HG03342 (cell line): ENCODE measurements at regions not wholly inside any gene's neighbourhood (a gene's known extent, or its start where the extent isn't known, plus 50 kb on each side); places are given as distances from the start of the nearest gene placed in this dataset.
"Not testable (repeated sequence)": the region's sequence is repeated elsewhere in the genome, so short reads cannot be mapped to it uniquely, and the experiment has no call there.

Experiments
- ATAC-seq: cut with Tn5 transposase; IDR thresholded peaks from one replicate; pipeline ENCODE4 v1.9.1; 2021; ENCODE audit warnings: mild to moderate bottlenecking, moderate library complexity; ENCODE audit not compliant: unreplicated experiment

- ATAC-seq = no peak
Measured at GRCh38 chr4:30543057-30543456, 177.1 kb upstream of the PCDH7 start.

- no peak for ATAC-seq
Measured at GRCh38 chr4:30553151-30553550, 167.0 kb upstream of the PCDH7 start.

GRCh38 chr4:30553706-30554105 lies 166.5 kb upstream of the PCDH7 start:
- no peak for ATAC-seq

- ATAC-seq = no peak
Measured at GRCh38 chr4:30555775-30556174, 164.4 kb upstream of the PCDH7 start.

DNA sequence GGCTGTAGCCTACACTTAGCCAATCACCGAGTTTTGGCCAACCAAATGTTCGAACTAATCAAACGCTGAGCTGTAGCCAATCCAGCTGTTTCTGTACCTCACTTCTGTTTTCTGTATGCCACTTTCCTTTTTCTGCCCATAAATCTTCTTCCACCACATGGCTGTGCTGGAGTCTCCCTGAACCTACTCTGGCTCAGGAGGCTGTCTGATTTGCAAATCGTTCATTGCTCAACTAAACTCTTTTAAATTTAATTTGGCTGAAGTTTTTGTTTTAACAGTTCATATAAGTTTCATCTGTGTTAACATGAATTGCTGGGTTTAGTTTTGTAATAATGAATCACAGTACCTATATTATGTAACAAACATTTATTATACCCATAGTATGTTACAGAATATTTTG lies 160.7 kb upstream of the PCDH7 start:
- no peak for ATAC-seq

- ATAC-seq = no peak
Measured at GRCh38 chr4:30586850-30587249, 133.3 kb upstream of the PCDH7 start.

DNA sequence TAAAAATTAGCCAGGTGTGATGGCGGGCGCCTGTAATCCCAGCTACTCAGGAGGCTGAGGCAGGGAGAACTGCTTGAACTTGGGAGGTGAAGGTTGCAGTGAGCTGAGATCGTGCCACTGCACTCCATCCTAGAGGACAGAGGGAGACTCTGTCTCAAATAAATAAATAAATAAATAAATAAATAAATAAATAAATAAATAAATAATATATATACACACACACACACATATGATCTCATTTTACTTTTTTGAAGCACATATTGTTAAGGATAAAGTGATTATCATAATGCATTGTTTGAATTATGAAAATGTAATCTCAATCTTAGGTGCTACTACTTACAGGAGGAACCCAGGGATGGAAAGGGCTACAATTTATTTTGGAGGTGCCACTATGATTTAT lies 130.5 kb upstream of the PCDH7 start:
- not testable (repeated sequence) for ATAC-seq

GRCh38 chr4:30600246-30601017 lies 119.7 kb upstream of the PCDH7 start:
- ATAC-seq = no peak

DNA sequence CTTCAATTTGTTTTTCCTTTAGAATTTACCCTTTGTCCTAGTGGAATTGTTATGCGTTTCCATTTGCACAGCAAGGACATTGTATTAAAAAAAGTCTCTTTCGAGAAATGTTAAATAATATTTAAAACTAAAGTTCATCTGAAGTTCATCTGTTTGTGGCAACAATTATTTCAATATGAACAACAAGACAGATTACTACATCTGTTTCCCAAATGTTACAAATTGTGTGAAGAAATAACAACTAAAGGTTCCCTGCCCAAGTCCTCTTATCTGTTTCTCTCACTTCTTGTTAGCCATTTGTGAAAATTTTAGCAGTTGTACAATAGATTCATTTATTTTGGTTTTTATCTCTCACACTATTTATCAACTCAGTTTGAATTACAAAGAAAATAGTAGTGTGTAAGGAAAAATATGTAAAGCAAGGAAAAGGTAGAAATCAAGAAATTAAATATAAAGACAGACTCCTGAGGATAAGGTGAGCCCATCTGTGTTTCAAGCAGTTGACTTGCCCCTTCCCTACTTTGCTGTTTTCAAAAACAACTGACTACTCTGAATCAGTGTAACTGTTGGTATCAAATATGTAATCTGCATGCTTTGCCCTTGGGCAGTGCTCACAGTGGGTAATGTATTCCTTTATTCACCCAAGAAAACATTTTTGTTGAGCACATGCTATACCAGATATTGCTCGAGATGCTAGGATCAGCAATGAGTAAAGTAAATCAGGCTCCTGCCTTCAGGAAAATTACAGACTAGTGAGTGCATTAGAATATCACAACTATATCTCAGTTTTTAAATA lies 118.9 kb upstream of the PCDH7 start:
- ATAC-seq = no peak

DNA sequence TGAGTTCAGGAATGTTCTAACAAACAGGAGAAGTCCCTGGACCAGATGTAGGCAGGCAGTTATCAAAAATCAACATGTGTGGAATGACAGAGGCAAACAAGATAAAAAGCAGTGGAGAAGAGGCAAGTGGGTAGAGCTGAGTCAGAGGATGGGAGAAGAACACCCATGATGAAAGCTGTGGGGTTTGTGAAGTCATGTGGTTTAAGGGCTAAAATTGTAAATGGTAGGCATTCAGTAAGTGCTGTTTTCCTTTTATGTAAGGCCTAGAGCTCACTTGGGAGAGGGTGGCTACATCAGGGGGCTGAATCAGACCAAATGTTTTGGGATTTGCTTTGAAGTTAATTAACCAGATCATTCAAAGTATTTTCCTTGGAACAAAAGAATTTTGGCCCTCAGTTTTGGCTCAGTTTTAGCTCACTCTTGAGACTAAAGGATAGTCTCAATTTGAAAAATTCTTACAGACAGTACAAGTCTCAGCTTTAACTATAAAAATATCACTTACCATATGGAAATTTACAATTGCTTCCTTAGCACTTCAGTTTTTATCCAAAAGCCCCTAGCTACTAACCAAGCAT lies 114.5 kb upstream of the PCDH7 start:
- no peak for ATAC-seq

- no peak for ATAC-seq
Measured at GRCh38 chr4:30610361-30610760, 109.8 kb upstream of the PCDH7 start.

- ATAC-seq = no peak
Measured at GRCh38 chr4:30614771-30615170, 105.4 kb upstream of the PCDH7 start.

GRCh38 chr4:30616942-30617646 lies 103.1 kb upstream of the PCDH7 start:
- ATAC-seq = no peak

GRCh38 chr4:30617836-30618235 lies 102.3 kb upstream of the PCDH7 start:
- no peak for ATAC-seq

DNA sequence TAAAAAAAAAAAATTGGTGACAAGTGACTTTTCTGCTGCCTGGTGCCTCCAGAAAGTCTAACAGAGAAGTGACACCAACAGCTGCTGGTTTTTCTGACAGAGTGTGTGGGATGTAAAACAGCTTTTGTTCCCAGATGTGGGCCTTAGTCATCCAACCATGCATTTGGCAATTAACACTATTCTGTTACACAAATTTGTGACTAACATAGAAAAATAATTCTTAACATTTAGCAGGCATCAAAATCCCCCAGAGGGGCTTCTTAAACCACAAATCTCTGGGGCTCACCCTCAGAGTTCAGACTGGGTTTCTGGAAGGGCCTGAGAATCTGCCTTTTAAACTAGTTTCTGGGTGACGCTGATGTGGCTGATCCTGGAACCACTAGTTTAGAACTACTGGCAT lies 100.5 kb upstream of the PCDH7 start:
- no peak for ATAC-seq

DNA sequence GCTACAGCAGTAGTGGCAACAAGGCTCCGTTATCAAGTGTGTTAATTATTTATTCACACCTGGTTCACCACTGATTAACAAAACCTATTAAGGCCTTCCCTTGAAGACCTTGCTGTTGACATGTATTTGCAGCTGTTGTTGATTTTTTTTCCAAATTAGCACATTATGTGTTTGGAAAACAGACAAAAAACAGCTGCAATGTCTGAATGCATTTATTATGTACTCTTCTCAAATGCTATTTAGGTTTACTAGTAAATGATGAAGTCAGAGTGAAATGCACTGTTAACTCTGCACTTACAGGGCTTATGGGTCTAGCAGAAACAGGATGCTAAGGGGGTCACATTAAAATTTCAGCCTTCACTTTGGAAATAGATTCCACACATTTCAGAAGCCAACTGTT lies 99.5 kb upstream of the PCDH7 start:
- ATAC-seq = no peak

GRCh38 chr4:30630431-30630830 lies 89.7 kb upstream of the PCDH7 start:
- ATAC-seq = no peak

DNA sequence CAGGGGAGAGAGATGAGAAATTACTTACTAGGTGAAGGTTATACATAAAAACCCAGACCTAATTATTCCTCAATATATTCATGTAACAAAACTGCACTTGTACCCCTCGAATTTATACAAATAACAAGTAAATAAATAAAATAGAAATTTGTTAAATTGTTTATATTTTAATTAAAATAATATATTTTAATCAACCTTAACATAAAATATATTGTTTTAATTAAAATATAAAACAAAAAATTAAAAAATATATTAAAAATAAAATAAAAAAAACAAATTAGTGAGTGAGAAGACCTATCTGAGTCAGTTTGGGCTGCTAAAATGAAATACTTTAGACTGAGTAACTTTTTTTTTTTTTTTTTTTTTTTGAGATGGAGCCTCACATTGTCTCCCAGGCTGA lies 87.4 kb upstream of the PCDH7 start:
- ATAC-seq = no peak

GRCh38 chr4:30641345-30641744 lies 78.8 kb upstream of the PCDH7 start:
- no peak for ATAC-seq

DNA sequence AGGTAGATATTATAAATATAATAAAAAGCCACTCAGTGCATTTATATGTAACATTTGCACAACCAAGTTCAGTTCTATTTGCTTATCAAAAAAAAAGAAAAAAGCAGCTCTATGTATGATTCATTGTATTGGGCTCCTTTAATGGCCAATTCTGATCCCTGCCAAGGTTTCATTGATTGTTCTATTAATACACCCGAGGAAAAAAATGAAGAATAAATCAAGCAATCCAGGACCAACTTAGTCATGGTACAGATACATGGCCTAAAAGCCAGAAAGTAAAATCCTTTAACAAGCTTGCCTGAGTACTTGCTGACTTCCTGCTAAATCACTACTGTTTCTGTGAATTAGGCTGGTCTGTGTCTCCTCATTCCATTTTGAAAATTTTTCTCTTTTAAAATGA lies 77.6 kb upstream of the PCDH7 start:
- ATAC-seq = no peak

DNA sequence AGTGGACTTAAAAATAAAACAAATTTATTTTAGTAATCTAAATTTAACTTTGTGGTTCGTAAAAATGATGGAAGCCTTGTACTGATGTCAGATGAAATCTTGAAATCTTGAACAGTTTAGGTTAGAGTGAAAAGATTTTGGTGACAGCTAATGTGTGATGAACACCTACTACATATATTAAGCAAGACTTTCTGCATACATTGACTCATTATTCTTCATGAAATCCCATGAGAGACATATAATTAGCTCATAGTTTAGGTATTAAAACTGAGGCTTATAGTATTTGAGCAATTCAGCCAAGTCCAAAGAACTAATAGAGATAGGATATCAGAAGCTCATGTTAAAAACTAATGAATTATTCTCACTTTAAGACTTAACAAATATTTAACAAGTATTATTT lies 66.9 kb upstream of the PCDH7 start:
- no peak for ATAC-seq
